NCI-H226 (cell line): ENCODE measurements at regions not wholly inside any gene's neighbourhood (a gene's known extent, or its start where the extent isn't known, plus 50 kb on each side); places are given as distances from the start of the nearest gene placed in this dataset.
"Not testable (repeated sequence)": the region's sequence is repeated elsewhere in the genome, so short reads cannot be mapped to it uniquely, and the experiment has no call there.

ENCODE experiments used
- DNase-seq: peaks from one replicate; pipeline ENCODE4 v3.0.0-alpha.2; 2015

DNA sequence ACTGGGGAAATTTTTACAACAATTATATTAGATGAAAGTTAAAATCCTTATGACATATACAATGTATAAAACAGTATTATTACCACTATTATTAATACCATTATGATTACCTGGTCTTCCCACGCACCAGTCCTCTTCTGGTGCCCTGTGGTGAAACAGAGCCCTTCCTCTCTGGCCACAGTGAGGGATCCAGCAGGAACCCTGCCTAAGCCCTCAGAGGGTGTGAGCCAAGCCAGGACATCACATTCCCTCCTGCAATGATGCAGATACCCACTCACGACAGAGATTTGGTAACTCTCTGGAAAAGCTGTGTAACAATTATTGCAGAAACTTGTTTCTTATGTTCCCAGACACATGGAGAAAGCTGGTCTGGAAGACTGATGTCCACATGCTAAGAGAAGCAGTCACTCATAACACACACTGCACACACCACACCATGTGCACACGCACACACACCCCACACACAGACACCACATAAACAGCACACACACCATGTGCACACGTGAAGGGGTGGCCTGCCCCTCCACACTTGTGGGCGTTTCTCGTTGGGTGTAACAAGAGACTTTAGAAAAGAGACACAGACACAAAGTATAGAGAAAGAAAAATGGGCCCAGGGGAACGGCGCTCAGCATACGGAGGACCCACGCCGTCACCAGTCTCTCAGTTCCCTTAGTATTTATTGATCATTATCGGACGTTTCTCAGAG lies 1373.8 kb upstream of the DEFB115 start:
- peak; percentile 12 for DNase-seq

DNA sequence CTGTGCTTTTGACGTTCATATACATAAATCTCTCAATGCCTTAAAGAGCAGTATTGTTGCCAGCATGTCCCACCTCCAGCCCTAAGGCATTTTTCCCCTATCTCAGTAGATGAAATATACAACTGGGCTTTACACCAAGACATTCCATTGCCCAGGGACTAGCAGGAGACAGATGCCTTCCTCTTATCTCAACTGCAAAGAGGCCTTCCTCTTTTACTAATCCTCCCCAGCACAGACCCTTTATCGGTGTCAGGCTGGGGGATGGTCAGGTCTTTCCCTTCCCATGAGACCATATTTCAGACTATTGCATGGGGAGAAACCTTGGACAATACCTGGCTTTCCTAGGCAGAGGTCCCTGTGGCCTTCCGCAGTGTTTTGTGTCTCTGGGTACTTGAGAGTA lies 1373.1 kb upstream of the DEFB115 start:
- peak; percentile 76 for DNase-seq

DNA sequence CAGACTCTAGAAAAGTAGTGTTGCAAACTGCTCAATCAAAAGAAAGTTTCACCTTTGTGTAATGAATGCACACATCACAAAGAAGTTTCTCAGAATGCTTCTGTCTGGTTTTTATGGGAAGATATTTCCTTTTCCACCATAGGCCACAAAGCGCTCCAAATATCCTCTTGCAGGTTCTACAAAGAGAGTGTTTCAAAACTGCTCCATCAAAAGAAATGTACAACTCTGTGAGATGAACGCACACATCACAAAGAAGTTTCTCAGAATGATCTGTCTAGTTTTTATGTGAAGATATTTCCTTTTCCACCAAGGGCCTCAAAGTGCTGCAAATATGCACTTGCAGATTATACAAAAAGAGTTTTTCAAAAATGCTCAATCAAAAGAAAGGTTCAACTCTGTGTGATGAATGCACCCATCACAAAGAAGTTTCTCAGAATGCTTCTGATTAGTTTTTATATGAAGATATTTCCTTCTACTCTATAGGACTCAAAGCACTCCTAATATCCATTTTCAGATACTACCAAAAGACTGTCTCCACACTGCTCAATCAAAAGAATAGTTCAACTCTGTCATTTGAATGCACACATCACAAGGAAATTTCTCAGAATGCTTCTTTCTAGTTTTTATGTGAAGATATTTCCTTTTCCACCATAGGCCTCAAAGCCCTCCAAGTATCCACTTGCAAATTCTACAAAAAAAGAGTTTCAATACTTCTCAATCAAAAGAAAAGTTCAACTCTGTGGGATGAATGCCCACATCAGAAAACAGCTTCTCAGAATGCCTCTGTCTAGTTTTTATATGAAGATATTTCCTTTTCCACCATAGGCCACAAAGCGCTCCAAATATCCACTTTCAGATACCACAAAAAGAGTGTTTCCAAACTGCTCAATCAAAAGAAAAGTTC lies 1371.9 kb upstream of the DEFB115 start:
- DNase-seq, result not testable (repeated sequence)

- not testable (repeated sequence) for DNase-seq
Measured at GRCh38 chr20:29891555-29891954, 1365.9 kb upstream of the DEFB115 start.
